OCI-LY7 (cell line): ENCODE measurements at regions not wholly inside any gene's neighbourhood (a gene's known extent, or its start where the extent isn't known, plus 50 kb on each side); places are given as distances from the start of the nearest gene placed in this dataset.

Experiments used
- EZH2phosphoT487 ChIP-seq: fragments of 200-600 bp; sonication (generic); IDR thresholded peaks from 2 replicates; pipeline ENCODE4 v1.6.1; 2018; ENCODE audit warnings: low read depth, borderline replicate concordance, mild to moderate bottlenecking, mixed run types, antibody characterized with exemption, low read length, moderate library complexity, mixed read lengths
- TF ChIP-seq, protein P1 (sequence below): fragments of 200-600 bp; sonication (generic); conservative IDR thresholded peaks from 2 replicates; pipeline ENCODE4 v1.5.1; 2014; ENCODE audit warnings: mild to moderate bottlenecking, antibody characterized with exemption, low read length, moderate library complexity, mixed read lengths

DNA sequence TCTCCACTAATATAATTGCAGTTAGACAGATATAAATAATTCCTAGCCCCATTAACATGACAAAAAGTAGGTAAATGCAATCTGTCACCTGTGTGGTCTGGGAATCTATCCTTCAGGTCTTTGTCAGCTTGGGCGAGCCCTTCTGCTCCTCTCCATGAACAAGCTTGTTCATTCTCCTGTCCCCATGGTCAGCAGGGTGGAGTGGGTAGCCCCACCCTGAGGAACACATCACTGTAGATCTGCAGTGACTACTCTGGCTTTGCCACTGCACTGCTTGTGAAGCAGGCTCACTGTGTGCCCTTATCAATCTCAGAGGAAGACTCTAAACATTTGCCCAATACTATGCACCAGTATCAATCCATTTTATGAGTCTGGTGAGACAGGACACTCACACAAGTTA is 279.0 kb downstream of the MATN1 start:
- TF ChIP-seq EZH2phosphoT487, result no peak
- TF ChIP-seq, protein P1, sequence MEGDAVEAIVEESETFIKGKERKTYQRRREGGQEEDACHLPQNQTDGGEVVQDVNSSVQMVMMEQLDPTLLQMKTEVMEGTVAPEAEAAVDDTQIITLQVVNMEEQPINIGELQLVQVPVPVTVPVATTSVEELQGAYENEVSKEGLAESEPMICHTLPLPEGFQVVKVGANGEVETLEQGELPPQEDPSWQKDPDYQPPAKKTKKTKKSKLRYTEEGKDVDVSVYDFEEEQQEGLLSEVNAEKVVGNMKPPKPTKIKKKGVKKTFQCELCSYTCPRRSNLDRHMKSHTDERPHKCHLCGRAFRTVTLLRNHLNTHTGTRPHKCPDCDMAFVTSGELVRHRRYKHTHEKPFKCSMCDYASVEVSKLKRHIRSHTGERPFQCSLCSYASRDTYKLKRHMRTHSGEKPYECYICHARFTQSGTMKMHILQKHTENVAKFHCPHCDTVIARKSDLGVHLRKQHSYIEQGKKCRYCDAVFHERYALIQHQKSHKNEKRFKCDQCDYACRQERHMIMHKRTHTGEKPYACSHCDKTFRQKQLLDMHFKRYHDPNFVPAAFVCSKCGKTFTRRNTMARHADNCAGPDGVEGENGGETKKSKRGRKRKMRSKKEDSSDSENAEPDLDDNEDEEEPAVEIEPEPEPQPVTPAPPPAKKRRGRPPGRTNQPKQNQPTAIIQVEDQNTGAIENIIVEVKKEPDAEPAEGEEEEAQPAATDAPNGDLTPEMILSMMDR, result no peak
